ENCODE measurements at regions not wholly inside any gene's neighbourhood (a gene's known extent, or its start where the extent isn't known, plus 50 kb on each side); places are given as distances from the start of the nearest gene placed in this dataset.

GRCh38 chr11:22078063-22078462 lies 114.8 kb upstream of the ANO5 start:
- TF ChIP-seq CTCF (IDR thresholded peaks at IDR 0.05) (no peak), POLR2A (IDR thresholded peaks at IDR 0.05) (no peak)

Measured in stomach (tissue), 4 donors.